Body of pancreas (tissue), 4 donors: ENCODE measurements at regions not wholly inside any gene's neighbourhood (a gene's known extent, or its start where the extent isn't known, plus 50 kb on each side); places are given as distances from the start of the nearest gene placed in this dataset. TPM values are rescaled to one million over a fixed set of nuclear protein-coding genes. Genes with fewer than 3 reads are reported as not detected.

Source experiments
- ATAC-seq: fragments of 150-250 bp; one replicate; pipeline ENCODE4 v1.9.1; 2016
- DNase-seq, 4 donors: peaks; one replicate each; pipeline ENCODE4 v3.0.0-alpha.2; 2019
- H3K27ac ChIP-seq, 4 donors: fragments of 200-600 bp; sonication (generic); 1 replicate in 3 of 4; 2 replicates in 1 of 4; pipeline versions ENCODE4 v1.5.1 to v1.6.1; 2016 to 2019; ENCODE audit warnings: mild to moderate bottlenecking in 1 of 4, mixed read lengths in 1 of 4, moderate library complexity in 1 of 4
- H3K27me3 ChIP-seq, 2 donors: fragments of 200-600 bp; sonication (generic); one replicate each; pipeline ENCODE4 v1.6.0; 2016; ENCODE audit warnings: mild to moderate bottlenecking in 1 of 2
- H3K36me3 ChIP-seq, 2 donors: fragments of 200-600 bp; sonication (generic); replicated peaks in 1 of 2; 2 replicates each; pipeline ENCODE4 v1.5.1; 2016; ENCODE audit warnings: low read depth in 2 of 2; ENCODE audit not compliant: insufficient read depth in 1 of 2
- H3K4me1 ChIP-seq: fragments of 200-600 bp; sonication (generic); one replicate; pipeline ENCODE4 v1.6.0; 2016
- H3K4me3 ChIP-seq, 2 donors: fragments of 200-600 bp; sonication (generic); 1 replicate in 1 of 2; 2 replicates in 1 of 2; pipeline ENCODE4 v1.5.1; 2016 to 2019
- H3K9me3 ChIP-seq, 3 donors: fragments of 200-600 bp; sonication (generic); 1 replicate in 2 of 3; 2 replicates in 1 of 3; pipeline ENCODE4 v1.5.1; 2016
- POLR2A ChIP-seq, 3 donors: fragments of 450-650 bp; IDR thresholded peaks; one replicate each; pipeline ENCODE4 v1.6.1; 2016; ENCODE audit warnings: antibody characterized with exemption in 3 of 3, mild to moderate bottlenecking in 2 of 3
- WGBS, 2 donors: methylation state at CpG; one replicate each; pipeline ENCODE4 v1.1.5; 2017; 5-methylcytosine and 5-hydroxymethylcytosine counted together
- intact Hi-C: fragments of 100-400 bp; cut with DNase I; formaldehyde crosslinking; loops from one replicate; pipeline ENCODE4 v1.15.1; 2023
- small RNA-seq: library from RNA; depleted of rRNA; stranded (forward); fragments of <200 nt; gene quantifications from one replicate; pipeline ENCODE3, GENCODE V24; 2016
- TF ChIP-seq, protein P1 (sequence below), 7 experiments: fragments of 450-650 bp in 4 of 7; fragments of 200-600 bp in 3 of 7; sonication (generic) in 3 of 7; IDR thresholded peaks; one replicate each; pipeline ENCODE4 v1.5.1; 2016 to 2019; ENCODE audit warnings: antibody characterized with exemption in 7 of 7

DNA sequence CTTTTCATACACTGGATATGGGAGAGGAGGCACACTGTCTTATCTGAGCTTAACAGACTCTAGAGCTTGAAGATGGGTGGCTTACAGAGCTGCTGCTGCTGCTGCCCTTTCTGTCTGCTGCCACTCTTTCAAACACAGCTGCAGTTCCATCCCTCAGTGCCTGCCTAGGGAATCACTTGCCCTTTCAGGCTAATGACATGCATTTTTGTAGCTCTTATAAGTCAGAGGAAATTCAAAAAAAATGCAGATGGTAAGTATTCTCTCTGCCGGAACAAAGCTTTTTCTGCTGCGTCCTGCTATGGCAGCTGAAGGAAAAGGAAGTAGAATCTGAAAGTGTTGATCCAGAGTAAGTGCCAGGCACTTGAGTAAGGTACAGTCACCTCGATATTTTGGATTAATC lies 460.4 kb upstream of the DIAPH2 start:
- DNase-seq, result no peak
- Histone ChIP-seq H3K4me3 (no peak overlapping the region), H3K36me3 (no peaks in the 10 kb centered on the region), H3K27me3 (no peaks in the 10 kb centered on the region), H3K9me3 (no peaks in the 10 kb centered on the region), H3K4me1 (no peaks in the 10 kb centered on the region), H3K27ac (no peak overlapping the region)
- ATAC-seq, result no peak
- WGBS, 2 donors, result 42 to 47% methylated on average over 3 of the region's 3 CpGs
- intact Hi-C loops, result no loop called here
- TF ChIP-seq, protein P1, sequence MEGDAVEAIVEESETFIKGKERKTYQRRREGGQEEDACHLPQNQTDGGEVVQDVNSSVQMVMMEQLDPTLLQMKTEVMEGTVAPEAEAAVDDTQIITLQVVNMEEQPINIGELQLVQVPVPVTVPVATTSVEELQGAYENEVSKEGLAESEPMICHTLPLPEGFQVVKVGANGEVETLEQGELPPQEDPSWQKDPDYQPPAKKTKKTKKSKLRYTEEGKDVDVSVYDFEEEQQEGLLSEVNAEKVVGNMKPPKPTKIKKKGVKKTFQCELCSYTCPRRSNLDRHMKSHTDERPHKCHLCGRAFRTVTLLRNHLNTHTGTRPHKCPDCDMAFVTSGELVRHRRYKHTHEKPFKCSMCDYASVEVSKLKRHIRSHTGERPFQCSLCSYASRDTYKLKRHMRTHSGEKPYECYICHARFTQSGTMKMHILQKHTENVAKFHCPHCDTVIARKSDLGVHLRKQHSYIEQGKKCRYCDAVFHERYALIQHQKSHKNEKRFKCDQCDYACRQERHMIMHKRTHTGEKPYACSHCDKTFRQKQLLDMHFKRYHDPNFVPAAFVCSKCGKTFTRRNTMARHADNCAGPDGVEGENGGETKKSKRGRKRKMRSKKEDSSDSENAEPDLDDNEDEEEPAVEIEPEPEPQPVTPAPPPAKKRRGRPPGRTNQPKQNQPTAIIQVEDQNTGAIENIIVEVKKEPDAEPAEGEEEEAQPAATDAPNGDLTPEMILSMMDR (IDR thresholded peaks at IDR 0.05), result no peak
- no peak for TF ChIP-seq POLR2A (IDR thresholded peaks at IDR 0.05)

DNA sequence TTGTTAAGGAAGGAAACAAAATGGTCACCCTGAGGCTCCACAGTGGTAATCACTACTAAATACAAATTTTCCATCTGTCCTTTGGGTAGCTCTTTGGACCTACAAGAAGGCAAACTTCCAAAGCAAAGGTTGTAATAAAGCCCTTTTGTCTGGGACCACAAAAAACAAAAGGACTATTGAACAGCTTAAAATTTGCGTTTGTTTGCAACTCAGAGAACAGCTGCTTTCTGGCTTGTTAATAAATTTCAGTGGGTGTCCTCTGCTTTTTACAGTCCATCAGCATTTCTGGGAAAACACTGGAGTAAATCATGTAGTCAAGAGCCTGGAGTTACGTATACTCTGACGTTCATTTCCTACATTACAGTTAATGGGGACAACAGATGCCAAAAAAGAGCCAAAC lies 439.7 kb upstream of the DIAPH2 start:
- WGBS, 2 donors, result 30 to 33% methylated on average over 3 of the region's 3 CpGs
- Histone ChIP-seq H3K36me3 (no peaks in the 10 kb centered on the region), H3K4me1 (no peaks in the 10 kb centered on the region), H3K9me3 (no peaks in the 10 kb centered on the region), H3K4me3 (no peak overlapping the region), H3K27me3 (no peaks in the 10 kb centered on the region), H3K27ac (no peak overlapping the region)
- DNase-seq (no peak), ATAC-seq (no peak)
- TF ChIP-seq, protein P1 (IDR thresholded peaks at IDR 0.05), result no peak
- TF ChIP-seq POLR2A (IDR thresholded peaks at IDR 0.05), result no peak
- intact Hi-C loops, result no loop called here

DNA sequence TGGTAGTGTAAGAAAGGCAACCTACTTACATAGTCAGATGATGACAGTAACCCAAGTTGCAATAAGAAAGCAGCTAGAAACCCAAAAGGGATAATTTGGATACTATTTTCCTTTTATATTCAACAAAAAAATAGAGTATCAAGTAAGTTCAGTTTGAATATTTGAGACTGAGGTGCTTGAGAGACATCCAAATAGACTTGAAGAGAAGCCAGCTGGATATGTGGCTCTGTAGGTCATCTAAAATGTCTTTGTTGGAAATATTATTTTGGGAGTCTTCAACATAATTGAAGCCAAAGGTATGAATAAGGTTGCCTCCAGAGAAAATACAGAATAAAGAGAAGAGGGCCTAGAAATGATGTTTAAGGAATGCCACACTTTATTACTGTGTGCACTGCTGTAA lies 438.2 kb upstream of the DIAPH2 start:
- intact Hi-C loops, result no loop called here
- no peaks in the 10 kb centered on the region for H3K36me3 ChIP-seq
- ATAC-seq, result no peak
- H3K27me3 ChIP-seq, result no peaks in the 10 kb centered on the region
- TF ChIP-seq, protein P1 (IDR thresholded peaks at IDR 0.05), result no peak
- TF ChIP-seq POLR2A (IDR thresholded peaks at IDR 0.05), result no peak
- DNase-seq, result no peak
- no peak overlapping the region for H3K4me3 ChIP-seq
- H3K4me1 ChIP-seq, result no peaks in the 10 kb centered on the region
- no peaks in the 10 kb centered on the region for H3K9me3 ChIP-seq
- H3K27ac ChIP-seq, result no peak overlapping the region

Small RNAs in the stretch of these regions (small RNA-seq; reads per million reads assigned to genes)
- gene AL022161.1 (not detected), gene RN7SL379P (not detected), gene RNA5SP510 (not detected), gene RPS29P28 (not detected)
